AG20443 (cell line): ENCODE measurements at regions not wholly inside any gene's neighbourhood (a gene's known extent, or its start where the extent isn't known, plus 50 kb on each side); places are given as distances from the start of the nearest gene placed in this dataset.
A peak's percentile ranks its signal among the peaks of the same experiment; 100 is the strongest.

ENCODE experiments used
- DNase-seq: peaks from one replicate; pipeline ENCODE4 v3.0.0; 2012; ENCODE audit warnings: low spot score, mixed read lengths

GRCh38 chr3:81439108-81439507, 322.3 kb downstream of the GBE1 start:
- DNase-seq = no peak

- DNase-seq = no peak
Measured at GRCh38 chr3:81437683-81438082, 323.8 kb downstream of the GBE1 start.

GRCh38 chr3:81436182-81436581, 325.3 kb downstream of the GBE1 start:
- no peak for DNase-seq

GRCh38 chr3:81435050-81435449, 326.4 kb downstream of the GBE1 start:
- no peak for DNase-seq

GRCh38 chr3:81434161-81434560, 327.3 kb downstream of the GBE1 start:
- DNase-seq = no peak

- no peak for DNase-seq
Measured at GRCh38 chr3:81433675-81434074, 327.8 kb downstream of the GBE1 start.

GRCh38 chr3:81432456-81432855, 329.0 kb downstream of the GBE1 start:
- DNase-seq = no peak

GRCh38 chr3:81426826-81427577, 334.4 kb downstream of the GBE1 start:
- DNase-seq = no peak

GRCh38 chr3:81425198-81425868, 336.1 kb downstream of the GBE1 start:
- peak; percentile 12 for DNase-seq

GRCh38 chr3:81419228-81419627, 342.2 kb downstream of the GBE1 start:
- DNase-seq = peak; percentile 26

- no peak for DNase-seq
Measured at GRCh38 chr3:81416812-81417211, 344.6 kb downstream of the GBE1 start.

- DNase-seq = no peak
Measured at GRCh38 chr3:81406318-81406717, 355.1 kb downstream of the GBE1 start.

- no peak for DNase-seq
Measured at GRCh38 chr3:81395739-81396513, 365.5 kb downstream of the GBE1 start.

GRCh38 chr3:81394651-81395524, 366.6 kb downstream of the GBE1 start:
- DNase-seq = no peak

- DNase-seq = no peak
Measured at GRCh38 chr3:81393251-81393650, 368.2 kb downstream of the GBE1 start.

- DNase-seq = no peak
Measured at GRCh38 chr3:81390796-81391195, 370.6 kb downstream of the GBE1 start.

GRCh38 chr3:81388191-81388590, 373.3 kb downstream of the GBE1 start:
- DNase-seq = no peak

- DNase-seq = no peak
Measured at GRCh38 chr3:81382470-81382869, 379.0 kb downstream of the GBE1 start.

- no peak for DNase-seq
Measured at GRCh38 chr3:81380234-81380633, 381.2 kb downstream of the GBE1 start.

GRCh38 chr3:81378552-81379293, 382.7 kb downstream of the GBE1 start:
- no peak for DNase-seq

- no peak for DNase-seq
Measured at GRCh38 chr3:81375921-81376320, 385.5 kb downstream of the GBE1 start.
